HG03064 (cell line): ENCODE measurements at regions not wholly inside any gene's neighbourhood (a gene's known extent, or its start where the extent isn't known, plus 50 kb on each side); places are given as distances from the start of the nearest gene placed in this dataset.

Source experiments
- ATAC-seq: cut with Tn5 transposase; IDR thresholded peaks from one replicate; pipeline ENCODE4 v1.9.1; 2021; ENCODE audit warnings: low read depth; ENCODE audit not compliant: unreplicated experiment

DNA sequence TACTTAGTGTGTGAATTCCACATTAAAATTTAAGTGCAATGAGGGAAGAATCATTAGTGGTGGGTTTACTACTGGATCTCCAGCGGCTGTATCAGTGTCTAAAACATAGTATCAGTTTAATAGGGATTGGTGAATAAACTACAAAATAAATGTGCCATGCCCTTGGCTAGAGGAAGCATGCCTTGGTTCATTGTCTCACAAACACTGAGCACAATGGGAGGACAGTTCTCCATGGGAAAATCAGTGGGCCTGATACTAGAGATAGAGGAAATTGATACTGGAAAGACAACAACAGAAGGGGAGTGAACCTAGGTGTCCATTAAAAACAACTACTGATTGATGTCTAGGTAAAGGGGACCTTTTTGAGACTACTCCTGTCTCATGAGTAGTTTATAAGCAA lies 971.6 kb downstream of the SUCLG1 start:
- ATAC-seq: no peak

DNA sequence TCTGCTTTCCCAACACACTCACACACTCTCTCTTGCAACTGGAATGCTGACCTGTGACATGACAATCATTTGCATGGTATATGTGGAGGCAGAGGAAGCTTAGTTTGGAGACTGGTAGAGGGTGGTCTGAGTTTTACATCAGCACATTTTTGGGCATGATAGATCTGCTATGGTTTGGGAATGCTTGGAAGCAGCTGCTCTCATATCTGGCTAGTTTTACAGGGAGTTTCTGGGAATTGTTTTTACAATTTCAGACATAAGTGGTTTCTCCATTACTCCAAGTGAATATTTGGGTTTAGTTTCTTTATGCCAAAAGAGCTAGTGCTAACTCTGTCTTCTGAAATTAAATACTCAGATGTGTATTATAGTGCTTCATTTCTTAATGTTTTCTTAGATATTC lies 977.6 kb downstream of the SUCLG1 start:
- ATAC-seq: no peak

DNA sequence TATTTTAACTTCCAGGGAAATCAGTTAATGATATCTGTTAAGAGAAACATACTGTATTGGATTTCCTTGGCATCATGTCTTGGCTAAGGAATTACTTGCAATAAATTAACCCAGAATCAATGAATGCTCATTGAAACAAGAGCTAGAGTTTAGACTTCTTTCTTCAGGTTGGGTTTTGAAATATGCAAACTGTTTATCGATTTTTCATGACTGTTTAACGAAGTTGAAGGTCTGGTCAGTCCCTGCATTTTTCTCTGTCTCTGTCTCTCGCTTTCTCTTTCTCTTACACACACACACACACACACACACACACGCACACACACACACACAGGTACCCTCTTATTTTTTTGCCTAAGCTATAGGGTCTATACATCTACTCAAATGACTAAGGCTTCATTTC lies 981.0 kb downstream of the SUCLG1 start:
- ATAC-seq: no peak

DNA sequence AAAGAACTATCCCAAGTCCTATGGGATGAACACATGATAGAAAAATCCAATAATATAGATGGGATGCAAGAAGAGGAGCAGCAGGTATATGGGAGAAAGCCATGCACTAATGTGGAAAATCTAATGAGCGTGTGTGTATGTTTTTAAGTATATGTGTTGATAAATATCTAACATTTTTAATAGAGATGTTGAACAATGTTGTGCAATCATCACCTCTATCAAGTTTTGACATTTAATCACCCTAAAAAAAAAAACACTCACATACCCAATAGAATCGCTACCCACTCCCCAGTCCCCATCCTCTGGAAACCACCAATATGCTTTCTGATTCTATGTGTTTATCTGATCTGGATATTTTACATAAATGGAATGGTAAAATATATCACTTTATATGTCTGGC lies 983.7 kb downstream of the SUCLG1 start:
- ATAC-seq: no peak

DNA sequence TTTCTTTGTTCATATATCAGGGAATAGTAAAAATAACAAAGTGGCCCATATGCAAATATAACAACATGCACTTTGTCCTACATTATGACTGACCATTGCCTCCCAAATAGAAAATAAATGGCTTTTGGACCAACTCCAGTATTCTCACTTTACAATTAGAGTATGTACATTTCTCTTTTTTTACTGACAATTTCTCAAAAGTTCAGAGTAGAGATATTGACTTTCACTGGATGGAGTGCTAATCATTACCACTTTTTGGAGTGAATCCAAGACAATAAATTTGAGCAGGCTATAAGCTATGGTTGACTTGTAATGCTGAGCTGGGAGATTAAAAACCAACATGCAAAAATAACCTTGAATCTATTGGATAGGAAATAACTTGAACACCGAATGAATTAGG lies 987.4 kb downstream of the SUCLG1 start:
- no peak for ATAC-seq

DNA sequence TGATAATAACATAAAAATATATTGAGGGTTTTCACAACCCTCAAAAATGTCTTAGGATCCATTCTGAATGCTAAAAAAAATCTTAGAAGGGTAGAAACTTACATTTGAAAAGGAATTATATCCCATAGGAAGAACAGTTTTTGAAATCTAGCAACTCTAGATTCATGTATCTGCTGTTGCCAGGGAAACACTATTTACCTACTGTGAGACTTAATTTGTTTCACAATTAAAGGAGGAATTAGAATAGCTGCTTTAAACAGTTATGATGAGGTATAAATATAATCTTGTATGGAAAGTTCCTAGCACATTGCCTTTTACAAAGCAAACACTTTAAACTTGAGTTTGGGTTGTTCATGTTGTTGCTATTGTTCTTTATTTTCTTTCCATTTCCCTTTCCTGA lies 988.2 kb downstream of the SUCLG1 start:
- no peak for ATAC-seq

DNA sequence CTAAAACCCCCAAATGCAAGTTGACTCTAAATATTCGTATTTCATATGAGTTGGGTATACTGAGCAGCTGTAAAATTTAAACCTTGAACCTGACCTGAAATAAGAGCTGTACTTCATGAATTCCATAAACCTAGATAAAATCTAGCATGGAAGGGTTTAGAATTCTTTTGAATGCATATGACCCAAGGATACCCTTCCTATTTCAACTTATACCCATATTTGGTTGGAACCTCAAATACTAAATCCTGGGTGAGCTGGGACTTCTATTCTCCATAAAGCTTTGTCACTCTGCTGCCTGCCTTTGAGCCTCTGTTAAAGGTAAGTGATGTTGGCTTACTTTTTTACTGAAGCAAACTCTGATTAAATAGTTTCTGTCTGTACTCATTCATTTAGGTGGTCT lies 994.6 kb downstream of the SUCLG1 start:
- no peak for ATAC-seq

DNA sequence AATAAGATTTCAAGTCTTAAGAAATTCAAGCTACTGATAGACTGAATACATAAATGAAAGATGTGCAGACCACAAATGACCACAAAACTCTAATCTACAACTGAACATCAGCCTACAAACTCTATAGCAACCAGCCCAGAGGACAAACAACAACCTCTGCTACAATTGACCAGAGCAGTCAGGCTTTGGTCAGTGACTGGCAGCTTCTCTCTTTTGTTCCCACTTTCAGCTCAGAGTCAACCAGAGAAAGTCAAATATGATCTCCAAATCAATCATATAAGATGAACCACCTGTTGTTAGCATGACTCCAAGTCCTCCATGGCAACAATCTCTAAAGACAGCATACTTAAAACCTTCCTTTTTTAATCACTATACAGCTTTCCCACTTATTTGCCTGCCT lies 996.2 kb downstream of the SUCLG1 start:
- no peak for ATAC-seq

DNA sequence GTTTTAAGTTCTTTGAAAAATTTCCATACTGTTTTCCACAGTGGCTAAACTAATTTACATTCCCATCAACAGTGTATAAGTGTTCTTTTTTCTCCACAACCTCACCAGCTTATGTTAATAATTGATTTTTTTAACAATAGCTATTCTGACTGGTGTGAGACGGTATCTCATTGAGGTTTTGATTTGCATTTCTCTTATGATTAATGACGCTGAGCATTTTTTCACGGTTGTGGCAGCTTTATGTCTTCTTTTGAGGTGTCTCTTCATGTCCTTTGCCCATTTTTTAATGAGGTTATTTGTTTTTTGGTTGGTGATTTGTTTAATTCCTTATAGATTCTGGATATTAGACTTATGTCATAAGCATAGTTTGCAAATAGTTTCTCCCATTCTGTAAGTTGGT lies 997.9 kb downstream of the SUCLG1 start:
- no peak for ATAC-seq

DNA sequence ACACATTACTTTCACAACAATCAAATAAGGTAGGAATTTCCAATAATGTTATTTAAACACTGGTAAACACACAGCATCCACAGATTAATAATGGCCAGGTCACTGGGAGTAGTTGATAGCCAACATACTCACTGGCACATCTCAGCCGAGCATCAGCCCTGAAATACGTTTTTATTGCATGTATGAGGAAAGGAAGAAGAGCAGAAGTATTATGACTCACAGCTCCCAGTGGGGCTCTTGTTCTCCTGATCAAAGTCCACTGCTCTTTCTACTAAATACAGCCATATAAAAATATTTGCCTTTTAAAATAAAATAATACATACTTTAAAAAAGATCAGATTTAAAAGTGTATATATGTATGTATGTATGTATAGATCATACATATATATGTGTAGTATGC lies 999.6 kb downstream of the SUCLG1 start:
- no peak for ATAC-seq

DNA sequence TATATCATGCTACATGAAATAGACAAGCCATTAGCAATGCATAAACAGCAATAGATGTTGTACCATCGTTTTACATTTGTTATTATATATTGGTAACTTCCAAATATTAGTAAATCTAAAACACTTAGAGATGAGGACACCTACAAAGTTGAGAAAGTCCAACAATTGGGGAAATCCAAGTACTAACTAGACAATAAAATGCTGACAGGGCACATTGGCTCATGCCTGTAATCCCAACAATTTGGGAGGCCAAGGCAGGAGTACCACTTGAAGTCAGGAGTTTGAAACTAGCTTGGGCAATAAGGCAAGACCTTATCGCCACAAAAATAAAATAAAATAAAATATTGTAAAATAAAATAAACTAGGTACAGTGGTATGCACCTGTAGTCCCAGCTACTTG lies 1023.1 kb downstream of the SUCLG1 start:
- no peak for ATAC-seq

DNA sequence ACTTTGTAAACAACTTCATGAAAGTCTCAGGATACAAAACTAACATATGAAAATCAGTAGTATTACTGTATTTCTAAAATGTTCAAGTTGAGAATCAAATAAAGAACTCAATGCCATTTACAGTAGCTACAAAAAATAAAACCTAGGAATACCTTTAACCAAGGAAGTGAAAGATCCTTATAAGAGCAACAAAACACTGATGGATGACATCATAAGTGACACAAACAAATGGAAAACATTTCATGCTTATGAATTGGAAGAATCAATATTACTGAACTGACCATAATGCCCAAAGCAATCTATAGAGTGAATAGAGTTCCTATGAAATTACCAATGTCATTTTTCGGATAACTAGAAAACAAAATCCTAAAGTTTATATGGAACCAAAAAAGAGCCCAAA lies 1038.1 kb downstream of the SUCLG1 start:
- ATAC-seq: no peak

DNA sequence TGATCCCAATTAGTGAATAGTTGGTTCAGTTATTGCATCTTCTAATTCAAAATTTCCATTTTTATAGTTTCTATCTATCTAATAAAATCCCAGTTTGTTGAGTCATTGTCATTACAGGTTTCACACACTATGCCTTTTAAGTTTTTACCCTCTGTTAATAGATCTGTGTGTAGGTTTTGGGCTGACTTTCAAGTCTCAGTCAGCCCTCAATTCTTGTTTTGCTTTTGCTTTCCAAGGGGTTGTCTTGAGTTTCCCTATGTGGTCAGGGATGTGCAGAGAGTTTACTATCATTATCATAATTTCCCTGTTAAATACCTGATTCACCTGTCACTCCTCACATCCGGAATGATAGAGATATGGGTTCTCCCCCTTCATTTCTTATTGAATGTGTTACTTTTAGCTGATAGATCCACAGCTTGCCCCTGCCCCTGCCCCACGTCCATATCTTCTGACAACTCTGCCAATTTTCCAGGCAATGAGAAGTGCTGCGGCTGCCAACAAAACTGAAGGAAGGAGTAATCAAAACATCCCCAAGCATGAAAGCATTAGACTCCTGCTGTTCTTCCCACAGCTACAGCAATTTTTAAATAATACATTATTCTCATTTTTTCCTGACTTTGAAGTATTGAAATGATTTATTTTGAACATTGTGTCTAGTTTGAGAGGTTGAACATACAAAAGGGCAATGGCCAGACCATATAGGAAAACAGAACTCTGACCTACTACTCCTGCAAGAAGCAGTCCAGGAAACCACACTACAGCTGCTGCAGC lies 1064.8 kb downstream of the SUCLG1 start:
- ATAC-seq: no peak

DNA sequence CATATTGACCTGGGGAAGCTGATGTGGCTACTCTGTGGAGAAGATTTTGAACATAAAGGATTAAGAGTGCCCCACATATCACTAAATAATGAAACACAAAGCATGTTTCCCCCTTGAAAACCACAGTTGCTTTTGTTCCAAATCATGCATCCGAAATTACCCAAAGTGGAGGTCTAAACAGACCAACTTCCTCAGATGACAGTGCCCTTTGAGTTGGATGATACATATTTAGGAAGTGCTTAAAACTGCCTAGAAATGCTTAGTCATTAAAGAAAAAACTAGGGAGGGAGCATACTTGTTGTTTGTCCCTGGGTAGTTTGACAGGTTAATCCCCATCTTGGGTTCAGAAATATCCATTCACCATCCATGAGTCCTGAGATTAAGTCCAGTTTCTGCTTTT lies 1070.3 kb downstream of the SUCLG1 start:
- no peak for ATAC-seq

DNA sequence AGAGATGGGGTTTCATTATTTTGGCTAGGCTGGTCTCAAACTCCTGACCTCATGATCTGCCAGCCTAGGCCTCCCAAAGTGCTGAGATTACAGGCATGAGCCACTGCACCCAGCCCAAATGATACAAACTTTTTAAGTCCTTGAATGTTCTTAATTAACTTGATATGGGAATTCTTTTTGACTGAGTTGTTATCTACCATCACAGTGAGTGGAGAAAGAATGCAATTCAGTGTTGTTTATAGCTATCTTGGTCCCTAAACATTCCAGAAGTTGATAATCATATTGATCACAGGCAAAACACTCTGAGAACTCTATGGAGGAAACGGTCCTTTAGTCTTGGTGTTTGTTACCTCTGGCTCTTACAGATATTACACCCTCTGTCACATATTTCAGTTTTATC lies 1072.5 kb downstream of the SUCLG1 start:
- no peak for ATAC-seq

DNA sequence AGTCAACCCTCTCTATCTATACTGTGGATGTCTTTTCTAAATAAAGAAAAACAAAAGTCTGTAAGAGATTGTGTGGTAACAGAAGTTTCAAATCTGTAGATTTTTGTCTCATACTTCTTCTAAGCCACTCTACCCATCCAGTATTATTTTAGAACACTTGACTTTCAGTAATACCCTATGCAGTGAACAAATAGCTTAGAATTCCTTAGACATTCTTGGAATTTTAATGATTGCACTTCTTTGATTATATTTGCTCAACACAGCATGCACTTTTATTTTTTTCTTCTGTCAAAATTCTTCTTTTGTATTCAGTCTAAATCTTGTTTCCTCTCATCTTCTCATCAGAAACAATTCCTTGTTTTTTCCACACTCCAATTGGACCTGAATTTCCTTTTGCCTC lies 1080.2 kb downstream of the SUCLG1 start:
- ATAC-seq: no peak

DNA sequence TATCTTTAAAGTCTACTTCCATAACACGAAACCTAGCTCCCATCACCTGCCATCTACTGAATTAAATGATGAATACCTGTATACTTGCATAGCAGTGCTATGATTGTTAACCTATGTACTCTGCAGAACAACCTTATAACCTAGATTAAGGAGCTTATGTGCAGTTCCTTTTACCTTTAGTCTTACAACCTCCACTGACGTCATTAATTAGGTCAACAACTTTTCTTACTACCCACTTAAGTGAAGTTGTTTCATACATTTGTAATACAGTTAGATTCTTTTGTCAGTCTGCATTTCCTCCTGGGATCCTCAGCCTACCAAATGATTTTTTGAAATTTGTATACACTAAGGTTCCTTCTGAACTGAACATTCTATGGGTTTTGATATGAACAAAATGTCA lies 1082.3 kb downstream of the SUCLG1 start:
- ATAC-seq: no peak

DNA sequence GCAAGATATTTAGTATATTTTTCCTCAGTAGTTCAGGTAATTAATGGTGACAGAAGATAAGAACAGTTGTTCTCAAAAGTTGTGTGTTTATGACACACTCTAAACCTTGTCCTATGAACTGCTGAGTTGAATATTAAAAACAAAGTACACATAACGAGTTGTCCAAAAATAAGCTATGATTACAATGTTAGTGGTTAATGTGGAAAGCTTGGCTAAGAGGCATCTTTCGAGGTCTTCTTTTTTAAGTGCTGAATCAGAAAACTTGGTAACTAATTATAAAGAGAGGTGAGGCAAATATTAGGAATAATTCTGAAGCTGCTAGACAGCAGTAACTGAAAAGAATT lies 1088.7 kb downstream of the SUCLG1 start:
- no peak for ATAC-seq

DNA sequence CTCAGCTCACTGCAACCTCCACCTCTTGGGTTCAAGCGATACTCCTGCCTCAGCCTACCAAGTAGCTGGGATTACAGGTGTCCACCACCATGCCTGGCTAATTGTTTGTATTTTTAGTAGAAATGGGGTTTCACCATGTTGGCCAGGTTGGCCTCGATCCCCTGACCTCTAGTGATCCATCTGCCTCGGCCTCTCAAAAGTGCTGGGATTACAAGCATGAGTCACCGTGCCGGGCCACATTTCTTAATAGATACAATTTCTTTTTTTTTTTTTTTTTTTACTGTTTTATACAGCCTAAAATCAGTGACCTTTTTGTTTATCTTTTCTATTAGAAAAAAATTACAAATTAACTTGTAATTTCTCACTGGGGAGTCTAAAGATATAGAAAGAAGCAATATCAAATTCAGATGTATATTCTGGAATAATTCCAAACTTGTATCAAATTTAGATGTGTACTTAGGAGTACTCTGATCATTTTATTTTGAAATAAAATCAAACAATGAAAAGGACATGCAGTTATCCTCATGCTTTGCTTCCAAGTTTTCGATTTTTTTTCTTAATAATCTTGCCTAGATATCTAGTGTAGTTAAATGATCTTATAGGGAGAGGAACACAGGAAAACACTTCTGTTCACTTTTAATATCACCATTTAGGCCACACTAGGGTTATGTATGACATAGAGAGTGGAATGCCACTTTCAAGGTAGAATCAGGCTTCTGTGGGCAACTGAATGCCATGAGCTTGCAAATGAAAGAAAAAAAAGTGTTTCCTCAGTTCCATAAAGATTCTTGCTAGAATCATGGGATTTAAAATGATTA lies 1089.3 kb downstream of the SUCLG1 start:
- no peak for ATAC-seq

DNA sequence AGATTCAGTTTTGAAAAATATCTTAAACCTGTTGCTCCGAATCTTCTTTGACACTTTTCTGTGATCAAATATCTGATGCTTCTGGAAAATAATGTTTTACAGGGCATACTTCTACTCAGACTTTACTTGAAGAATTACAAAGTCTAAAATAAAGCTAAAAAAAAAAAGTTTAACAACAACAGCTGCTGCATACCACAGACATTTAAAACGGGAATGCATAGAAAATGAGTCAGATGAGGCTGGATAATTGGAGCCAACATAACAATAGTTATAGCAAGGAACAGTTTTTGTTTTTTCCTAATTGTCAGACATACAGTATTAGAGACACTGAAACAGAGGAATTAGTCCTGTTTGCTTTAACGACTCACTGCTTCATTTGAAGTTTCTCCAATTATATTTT lies 1090.2 kb downstream of the SUCLG1 start:
- ATAC-seq: no peak

DNA sequence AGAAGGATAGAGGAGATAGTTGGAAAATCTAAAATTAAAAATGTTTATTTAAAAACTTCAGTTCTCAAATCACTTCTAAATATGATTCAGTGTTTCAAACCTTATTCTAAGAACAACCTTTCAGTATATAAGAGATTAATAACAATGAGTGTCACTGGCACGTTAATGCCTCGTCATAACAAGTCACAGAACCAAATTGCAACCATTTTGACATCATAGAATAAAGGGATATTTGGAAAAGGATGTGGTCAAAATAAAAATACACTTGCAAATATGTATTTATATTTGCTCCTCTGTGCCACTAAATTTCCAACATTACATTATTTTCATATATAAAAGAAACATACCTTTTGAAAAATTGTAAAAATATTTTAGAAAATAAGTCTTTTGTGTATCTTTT lies 1090.6 kb downstream of the SUCLG1 start:
- no peak for ATAC-seq

DNA sequence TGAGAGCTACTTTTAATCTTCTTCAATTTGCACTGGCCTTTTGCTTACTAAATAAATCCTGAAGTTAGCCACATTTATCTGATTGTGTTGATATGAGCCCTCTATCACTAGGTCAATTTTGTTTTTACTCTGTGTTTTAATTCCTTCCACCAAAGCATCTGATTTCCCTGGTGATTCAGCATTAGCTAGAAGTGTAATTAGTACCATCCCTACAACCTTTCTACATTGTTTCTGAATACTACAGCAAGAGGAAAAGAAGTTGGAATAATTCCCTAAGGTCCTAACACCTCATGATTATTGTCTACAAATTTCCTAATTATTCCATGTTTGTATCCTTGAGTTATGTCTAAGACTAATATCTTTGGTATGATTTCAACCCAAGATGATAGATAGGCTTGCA lies 1093.6 kb downstream of the SUCLG1 start:
- no peak for ATAC-seq
